H9 (cell line): ENCODE measurements at regions not wholly inside any gene's neighbourhood (a gene's known extent, or its start where the extent isn't known, plus 50 kb on each side); places are given as distances from the start of the nearest gene placed in this dataset.

ENCODE experiments used
- DNase-seq: peaks from one replicate; pipeline ENCODE4 v3.0.0-alpha.2; 2017
- H2AFZ ChIP-seq: one replicate; pipeline ENCODE4 v1.6.1; 2013; ENCODE audit warnings: mild to moderate bottlenecking, low read length, control low read depth, moderate library complexity
- H2AK5ac ChIP-seq: 2 replicates; pipeline ENCODE4 v1.6.1; 2013; ENCODE audit warnings: low read length, control low read depth, mixed read lengths; ENCODE audit not compliant: insufficient read length
- H2BK120ac ChIP-seq: one replicate; pipeline ENCODE4 v1.6.1; 2013; ENCODE audit warnings: low read depth, mild to moderate bottlenecking, low read length, control low read depth, inconsistent platforms; ENCODE audit not compliant: poor library complexity, severe bottlenecking
- H2BK12ac ChIP-seq: 2 replicates; pipeline ENCODE4 v1.6.1; 2013; ENCODE audit warnings: low read length, control low read depth, mixed read lengths, low read depth; ENCODE audit not compliant: insufficient read length
- H2BK15ac ChIP-seq: 2 replicates; pipeline ENCODE4 v1.6.1; 2013; ENCODE audit warnings: low read depth, low read length, control low read depth
- H2BK20ac ChIP-seq: one replicate; pipeline ENCODE4 v1.6.1; 2013; ENCODE audit warnings: low read depth, mild to moderate bottlenecking, low read length, control low read depth, inconsistent platforms; ENCODE audit not compliant: poor library complexity, severe bottlenecking
- H2BK5ac ChIP-seq: 2 replicates; pipeline ENCODE4 v1.6.1; 2013; ENCODE audit warnings: low read length, control low read depth, mixed read lengths; ENCODE audit not compliant: insufficient read length
- H3K14ac ChIP-seq: 2 replicates; pipeline ENCODE4 v1.6.1; 2013; ENCODE audit warnings: low read length, control low read depth; ENCODE audit not compliant: insufficient read depth
- H3K18ac ChIP-seq: 2 replicates; pipeline ENCODE4 v1.6.1; 2013; ENCODE audit warnings: low read depth, mild to moderate bottlenecking, mixed read lengths, low read length, control low read depth; ENCODE audit not compliant: insufficient read length
- H3K23ac ChIP-seq: 2 replicates; pipeline ENCODE4 v1.6.1; 2013; ENCODE audit warnings: low read length, control low read depth, mixed read lengths, low read depth; ENCODE audit not compliant: insufficient read length
- H3K23me2 ChIP-seq: 2 replicates; pipeline ENCODE4 v1.6.1; 2013; ENCODE audit warnings: low read depth, mild to moderate bottlenecking, mixed read lengths, low read length, control low read depth; ENCODE audit not compliant: insufficient read length, poor library complexity, severe bottlenecking
- H3K27ac ChIP-seq: 2 replicates; pipeline ENCODE4 v1.5.1; 2013; ENCODE audit warnings: low read length, control low read depth, mixed read lengths, low read depth; ENCODE audit not compliant: insufficient read length
- H3K27me3 ChIP-seq: 2 replicates; pipeline ENCODE4 v1.6.1; 2013; ENCODE audit warnings: low read length, control low read depth, inconsistent platforms; ENCODE audit not compliant: insufficient read depth
- H3K4ac ChIP-seq: 2 replicates; pipeline ENCODE4 v1.6.1; 2013; ENCODE audit warnings: low read depth, mild to moderate bottlenecking, control low read depth, inconsistent platforms, low read length, moderate library complexity
- H3K4me1 ChIP-seq: 2 replicates; pipeline ENCODE4 v1.6.1; 2013; ENCODE audit warnings: low read length, control low read depth, inconsistent platforms; ENCODE audit not compliant: insufficient read depth
- H3K4me2 ChIP-seq: 2 replicates; pipeline ENCODE4 v1.6.1; 2013; ENCODE audit warnings: low read length, control low read depth, mixed read lengths; ENCODE audit not compliant: insufficient read length, insufficient read depth
- H3K56ac ChIP-seq: 2 replicates; pipeline ENCODE4 v1.6.1; 2013; ENCODE audit warnings: low read depth, mild to moderate bottlenecking, mixed read lengths, low read length, control low read depth; ENCODE audit not compliant: insufficient read length
- H3K79me1 ChIP-seq: 2 replicates; pipeline ENCODE4 v1.6.1; 2013; ENCODE audit warnings: low read depth, mild to moderate bottlenecking, moderate library complexity, low read length, control low read depth, inconsistent platforms; ENCODE audit not compliant: insufficient read depth, poor library complexity, severe bottlenecking
- H3K79me2 ChIP-seq: 2 replicates; pipeline ENCODE4 v1.6.1; 2013; ENCODE audit warnings: low read length, control low read depth, inconsistent platforms; ENCODE audit not compliant: insufficient read depth
- H3K9ac ChIP-seq: 2 replicates; pipeline ENCODE4 v1.6.1; 2013; ENCODE audit warnings: low read length, control low read depth, mixed read lengths; ENCODE audit not compliant: insufficient read length; ENCODE audit errors: extremely low read depth
- H3K9me3 ChIP-seq: one replicate; pipeline ENCODE4 v1.6.1; 2013; ENCODE audit warnings: low read depth, low read length, inconsistent platforms; ENCODE audit not compliant: control insufficient read depth
- H3T11ph ChIP-seq: one replicate; pipeline ENCODE4 v1.6.1; 2013; ENCODE audit warnings: mild to moderate bottlenecking, low read length, control low read depth, inconsistent platforms
- H4K20me1 ChIP-seq: one replicate; pipeline ENCODE4 v1.6.1; 2013; ENCODE audit not compliant: control insufficient read depth, insufficient read length, insufficient read depth
- H4K5ac ChIP-seq: 2 replicates; pipeline ENCODE4 v1.6.1; 2013; ENCODE audit warnings: low read depth, mild to moderate bottlenecking, mixed read lengths, low read length, control low read depth; ENCODE audit not compliant: insufficient read length
- H4K8ac ChIP-seq: replicated peaks from 2 replicates; pipeline ENCODE4 v1.6.1; 2013; ENCODE audit warnings: low read length, control low read depth, mixed read lengths, low read depth; ENCODE audit not compliant: insufficient read length
- H4K91ac ChIP-seq: 2 replicates; pipeline ENCODE4 v1.6.1; 2013; ENCODE audit warnings: low read depth, mild to moderate bottlenecking, moderate library complexity, mixed read lengths, low read length, control low read depth; ENCODE audit not compliant: insufficient read length
- H3K27ac Mint-ChIP-seq, 3 experiments: 2 replicates in 2 of 3; 3 replicates in 1 of 3; pipeline ENCODE4 v1.8.0; 2020 to 2021; ENCODE audit warnings: mixed read lengths in 3 of 3, mild to moderate bottlenecking in 1 of 3, moderate library complexity in 1 of 3
- H3K27me3 Mint-ChIP-seq: 2 replicates; pipeline ENCODE4 v1.8.0; 2021; ENCODE audit warnings: low read depth, mild to moderate bottlenecking, moderate library complexity, mixed read lengths
- H3K36me3 Mint-ChIP-seq, 3 experiments: 2 replicates in 2 of 3; 3 replicates in 1 of 3; pipeline ENCODE4 v1.8.0; 2020 to 2021; ENCODE audit warnings: low read depth in 3 of 3, mixed read lengths in 3 of 3; ENCODE audit not compliant: insufficient read depth in 1 of 3
- H3K4me1 Mint-ChIP-seq, 2 experiments: 2 replicates each; pipeline ENCODE4 v1.8.0; 2020; ENCODE audit warnings: mixed read lengths in 2 of 2
- H3K4me3 Mint-ChIP-seq, 2 experiments: 2 replicates in 1 of 2; 3 replicates in 1 of 2; pipeline ENCODE4 v1.8.0; 2020 to 2021; ENCODE audit warnings: mild to moderate bottlenecking in 2 of 2, mixed read lengths in 2 of 2, moderate library complexity in 1 of 2
- H3K9me3 Mint-ChIP-seq, 2 experiments: 2 replicates in 1 of 2; 3 replicates in 1 of 2; pipeline ENCODE4 v1.8.0; 2020; ENCODE audit warnings: mild to moderate bottlenecking in 2 of 2, mixed read lengths in 2 of 2, moderate library complexity in 1 of 2
- CTCF ChIP-seq: fragments of 200-600 bp; sonication (generic); conservative IDR thresholded peaks from 3 replicates; pipeline ENCODE4 v1.8.0; 2021; ENCODE audit warnings: antibody characterized with exemption, mild to moderate bottlenecking
- WGBS: extraction: QIAGEN DNeasy Blood & Tissue Kit; methylation state at CpG from one replicate; pipeline ENCODE4 v1.1.7; 2013; ENCODE audit warnings: missing lambda C conversion rate, low lambda C conversion rate, mixed read lengths; ENCODE audit not compliant: insufficient read length; ENCODE audit errors: extremely low coverage; 5-methylcytosine and 5-hydroxymethylcytosine counted together

GRCh38 chrX:112377481-112377880 is 294.9 kb upstream of the TRPC5 start:
- no peak overlapping the region for H3K18ac ChIP-seq

More at GRCh38 chrX:112377481-112377880, 294.9 kb upstream of the TRPC5 start:
- Histone ChIP-seq H4K8ac (no peak overlapping the region), H3K23me2 (no peaks in the 10 kb centered on the region), H3T11ph (no peak overlapping the region), H2BK12ac (no peak overlapping the region), H3K4me2 (no peak overlapping the region), H4K20me1 (no peaks in the 10 kb centered on the region), H2BK15ac (no peak overlapping the region), H3K27ac (no peak overlapping the region), H3K14ac (no peak overlapping the region), H2AFZ (no peak overlapping the region), H4K91ac (no peak overlapping the region), H2BK120ac (no peak overlapping the region), H3K79me2 (no peaks in the 10 kb centered on the region), H3K23ac (no peak overlapping the region), H2BK5ac (no peak overlapping the region), H4K5ac (no peak overlapping the region), H3K9ac (no peak overlapping the region), H3K4me1 (no peaks in the 10 kb centered on the region), H3K79me1 (no peaks in the 10 kb centered on the region), H3K9me3 (no peaks in the 10 kb centered on the region), H3K4ac (no peak overlapping the region), H2BK20ac (no peak overlapping the region), H3K27me3 (no peaks in the 10 kb centered on the region), H3K56ac (no peak overlapping the region), H2AK5ac (no peak overlapping the region)
- H3K4me1 Mint-ChIP-seq: peaks cover 8 to 11% of the 10 kb centered on the region in 2 experiments; a peak in 3 of 4 replicates
- H3K36me3 Mint-ChIP-seq: no peaks in the 10 kb centered on the region; a peak in 1 of 7 replicates
- no CpG with 5 or more reads among the region's 3 CpGs for WGBS
- TF ChIP-seq CTCF: no peak
- no peak overlapping the region for H3K27ac Mint-ChIP-seq
- H3K27me3 Mint-ChIP-seq: peaks cover 3% of the 10 kb centered on the region; the same call in 1 of the 2 replicates
- no peaks in the 10 kb centered on the region; a peak in 2 of 5 replicates for H3K9me3 Mint-ChIP-seq
- no peak for DNase-seq
- H3K4me3 Mint-ChIP-seq: no peak overlapping the region
